ENCODE measurements at regions not wholly inside any gene's neighbourhood (a gene's known extent, or its start where the extent isn't known, plus 50 kb on each side); places are given as distances from the start of the nearest gene placed in this dataset.

GRCh38 chr6:115717062-115717461, 343.6 kb downstream of the FRK start:
- no peak for TF ChIP-seq CTCF (IDR thresholded peaks at IDR 0.05)
- H3K4me1 ChIP-seq (ENCODE audit: control insufficient read depth in 1 of 2, insufficient read depth in 2 of 2, low read length in 2 of 2) = no peaks in the 10 kb centered on the region
- Mint-ChIP-seq H3K4me1 (no peaks in the 10 kb centered on the region), H3K27me3 (ENCODE audit: low read depth in 3 of 3) (no peaks in the 10 kb centered on the region), H3K4me3 (no peak overlapping the region), H3K36me3 (no peaks in the 10 kb centered on the region), H3K27ac (no peak overlapping the region), H3K9me3 (peaks cover 0 to 10% (median 6%) of the 10 kb centered on the region in 7 donors)
- no peak overlapping the region for H3K27ac ChIP-seq (ENCODE audit: low read depth in 1 of 2, low read length in 2 of 2)
- H3K9me3 ChIP-seq (replicated peaks in 1 of 2; ENCODE audit: control insufficient read depth in 1 of 2, insufficient read depth in 1 of 2, low read length in 2 of 2) = peaks cover 3 to 12% of the 10 kb centered on the region in 2 donors
- H3K9ac ChIP-seq (ENCODE audit: insufficient read depth, low read length, poor library complexity, severe bottlenecking) = no peak overlapping the region
- H3K4me2 ChIP-seq (replicated peaks; ENCODE audit: extremely low read depth, low read length, poor library complexity, severe bottlenecking) = no peak overlapping the region
- DNase-seq = no peak
- no peak overlapping the region for H2AFZ ChIP-seq (ENCODE audit: insufficient read depth, low read depth, low read length, poor library complexity, severe bottlenecking)
- no peaks in the 10 kb centered on the region for H3K27me3 ChIP-seq (ENCODE audit: control insufficient read depth in 2 of 2, insufficient read depth in 2 of 2, low read length in 2 of 2)
- no peaks in the 10 kb centered on the region for H3K36me3 ChIP-seq (replicated peaks in 1 of 2; ENCODE audit: control insufficient read depth in 1 of 2, insufficient read depth in 2 of 2, low read length in 2 of 2)
- no peaks in the 10 kb centered on the region for H3K79me2 ChIP-seq (ENCODE audit: insufficient read depth, low read length)
- intact Hi-C loops (cut with micrococcal nuclease) = no loop called here
- no peaks in the 10 kb centered on the region for H4K20me1 ChIP-seq (ENCODE audit: insufficient read depth, low read length)
- H3K4me3 ChIP-seq (replicated peaks in 1 of 3; ENCODE audit: low read depth in 2 of 3, low read length in 3 of 3) = no peak overlapping the region

GRCh38 chr6:115712291-115712961, 348.3 kb downstream of the FRK start:
- H2AFZ ChIP-seq (ENCODE audit: insufficient read depth, low read depth, low read length, poor library complexity, severe bottlenecking) = no peak overlapping the region
- no peaks in the 10 kb centered on the region for H3K79me2 ChIP-seq (ENCODE audit: insufficient read depth, low read length)
- no peaks in the 10 kb centered on the region for H3K4me1 ChIP-seq (ENCODE audit: control insufficient read depth in 1 of 2, insufficient read depth in 2 of 2, low read length in 2 of 2)
- no peak overlapping the region for H3K27ac ChIP-seq (ENCODE audit: low read depth in 1 of 2, low read length in 2 of 2)
- Mint-ChIP-seq H3K27me3 (ENCODE audit: low read depth in 3 of 3) (no peaks in the 10 kb centered on the region), H3K4me1 (no peaks in the 10 kb centered on the region), H3K4me3 (no peak overlapping the region), H3K9me3 (peaks cover 0 to 11% (median 8%) of the 10 kb centered on the region in 7 donors), H3K36me3 (no peaks in the 10 kb centered on the region), H3K27ac (no peak overlapping the region)
- H3K9ac ChIP-seq (ENCODE audit: insufficient read depth, low read length, poor library complexity, severe bottlenecking) = no peak overlapping the region
- H3K36me3 ChIP-seq (replicated peaks in 1 of 2; ENCODE audit: control insufficient read depth in 1 of 2, insufficient read depth in 2 of 2, low read length in 2 of 2) = no peaks in the 10 kb centered on the region
- DNase-seq = no peak
- H3K4me2 ChIP-seq (replicated peaks; ENCODE audit: extremely low read depth, low read length, poor library complexity, severe bottlenecking) = no peak overlapping the region
- no peak overlapping the region for H3K4me3 ChIP-seq (replicated peaks in 1 of 3; ENCODE audit: low read depth in 2 of 3, low read length in 3 of 3)
- no peaks in the 10 kb centered on the region for H3K27me3 ChIP-seq (ENCODE audit: control insufficient read depth in 2 of 2, insufficient read depth in 2 of 2, low read length in 2 of 2)
- peaks cover 2 to 12% of the 10 kb centered on the region in 2 donors for H3K9me3 ChIP-seq (replicated peaks in 1 of 2; ENCODE audit: control insufficient read depth in 1 of 2, insufficient read depth in 1 of 2, low read length in 2 of 2)
- no peak for TF ChIP-seq CTCF (IDR thresholded peaks at IDR 0.05)
- no peaks in the 10 kb centered on the region for H4K20me1 ChIP-seq (ENCODE audit: insufficient read depth, low read length)
- 100% methylated on average over 1 of the region's 6 CpGs for WGBS (ENCODE audit: insufficient coverage)
- intact Hi-C loops (cut with micrococcal nuclease) = no loop called here
